Activated CD4-positive, alpha-beta T cell treated with anti-CD3 and anti-CD28 coated beads, Interleukin-2, amount 50 U/mL, for 4 hours (primary cell): ENCODE measurements at regions not wholly inside any gene's neighbourhood (a gene's known extent, or its start where the extent isn't known, plus 50 kb on each side); places are given as distances from the start of the nearest gene placed in this dataset.
"Not testable (repeated sequence)": the region's sequence is repeated elsewhere in the genome, so short reads cannot be mapped to it uniquely, and the experiment has no call there.

Source experiments
- DNase-seq, 2 experiments: peaks; one replicate each; pipeline ENCODE4 v3.0.0-alpha.2; 2020

GRCh38 chr4:3967204-3967603, 201.0 kb downstream of the ADRA2C start:
- not testable (repeated sequence) for DNase-seq

GRCh38 chr4:3972626-3973025, 206.4 kb downstream of the ADRA2C start:
- DNase-seq: not testable (repeated sequence)

- DNase-seq: not testable (repeated sequence)
These were observed 207.5 kb downstream of the ADRA2C start for GRCh38 chr4:3973581-3974200.

- not testable (repeated sequence) for DNase-seq
These were observed 217.4 kb downstream of the ADRA2C start for GRCh38 chr4:3983518-3984125.

GRCh38 chr4:3984796-3985195, 218.6 kb downstream of the ADRA2C start:
- not testable (repeated sequence) for DNase-seq

GRCh38 chr4:3986412-3986811, 220.2 kb downstream of the ADRA2C start:
- DNase-seq: not testable (repeated sequence)

GRCh38 chr4:3997386-3997785, 229.3 kb downstream of the OTOP1 start:
- DNase-seq: not testable (repeated sequence)

- not testable (repeated sequence) for DNase-seq
These were observed 222.7 kb downstream of the OTOP1 start for GRCh38 chr4:4004036-4004435.

GRCh38 chr4:4004702-4005101, 222.0 kb downstream of the OTOP1 start:
- not testable (repeated sequence) for DNase-seq

- not testable (repeated sequence) for DNase-seq
These were observed 220.4 kb downstream of the OTOP1 start for GRCh38 chr4:4006356-4006755.

GRCh38 chr4:4019071-4019470, 207.7 kb downstream of the OTOP1 start:
- not testable (repeated sequence) for DNase-seq

- not testable (repeated sequence) for DNase-seq
These were observed 205.6 kb downstream of the OTOP1 start for GRCh38 chr4:4021161-4021560.

- DNase-seq: not testable (repeated sequence)
These were observed 200.0 kb downstream of the OTOP1 start for GRCh38 chr4:4026708-4027107.

GRCh38 chr4:4028752-4029151, 198.0 kb downstream of the OTOP1 start:
- not testable (repeated sequence) for DNase-seq

- DNase-seq: not testable (repeated sequence)
These were observed 196.2 kb downstream of the OTOP1 start for GRCh38 chr4:4030509-4030908.

- not testable (repeated sequence) for DNase-seq
These were observed 195.1 kb downstream of the OTOP1 start for GRCh38 chr4:4031446-4032135.

GRCh38 chr4:4032364-4032763, 194.4 kb downstream of the OTOP1 start:
- DNase-seq: not testable (repeated sequence)

GRCh38 chr4:4032801-4033605, 193.7 kb downstream of the OTOP1 start:
- DNase-seq: not testable (repeated sequence)

- DNase-seq: not testable (repeated sequence)
These were observed 189.2 kb downstream of the OTOP1 start for GRCh38 chr4:4037399-4038138.

GRCh38 chr4:4045823-4046222, 180.9 kb downstream of the OTOP1 start:
- DNase-seq: not testable (repeated sequence)

- not testable (repeated sequence) for DNase-seq
These were observed 180.0 kb downstream of the OTOP1 start for GRCh38 chr4:4046686-4047085.

GRCh38 chr4:4047202-4047601, 179.5 kb downstream of the OTOP1 start:
- not testable (repeated sequence) for DNase-seq
